EH (cell line): ENCODE measurements at regions not wholly inside any gene's neighbourhood (a gene's known extent, or its start where the extent isn't known, plus 50 kb on each side); places are given as distances from the start of the nearest gene placed in this dataset.
A peak's percentile ranks its signal among the peaks of the same experiment; 100 is the strongest.

Experiments
- DNase-seq: peaks from one replicate; pipeline ENCODE4 v3.0.0-alpha.2; 2015; ENCODE audit warnings: low read depth

GRCh38 chr2:53536583-53537361, 230.8 kb upstream of the CHAC2 start:
- DNase-seq = no peak

- no peak for DNase-seq
Observed at GRCh38 chr2:53535234-53535840, 232.3 kb upstream of the CHAC2 start.

- no peak for DNase-seq
Observed at GRCh38 chr2:53530126-53530525, 237.5 kb upstream of the CHAC2 start.

GRCh38 chr2:53527056-53527455, 240.5 kb upstream of the CHAC2 start:
- DNase-seq = no peak

DNA sequence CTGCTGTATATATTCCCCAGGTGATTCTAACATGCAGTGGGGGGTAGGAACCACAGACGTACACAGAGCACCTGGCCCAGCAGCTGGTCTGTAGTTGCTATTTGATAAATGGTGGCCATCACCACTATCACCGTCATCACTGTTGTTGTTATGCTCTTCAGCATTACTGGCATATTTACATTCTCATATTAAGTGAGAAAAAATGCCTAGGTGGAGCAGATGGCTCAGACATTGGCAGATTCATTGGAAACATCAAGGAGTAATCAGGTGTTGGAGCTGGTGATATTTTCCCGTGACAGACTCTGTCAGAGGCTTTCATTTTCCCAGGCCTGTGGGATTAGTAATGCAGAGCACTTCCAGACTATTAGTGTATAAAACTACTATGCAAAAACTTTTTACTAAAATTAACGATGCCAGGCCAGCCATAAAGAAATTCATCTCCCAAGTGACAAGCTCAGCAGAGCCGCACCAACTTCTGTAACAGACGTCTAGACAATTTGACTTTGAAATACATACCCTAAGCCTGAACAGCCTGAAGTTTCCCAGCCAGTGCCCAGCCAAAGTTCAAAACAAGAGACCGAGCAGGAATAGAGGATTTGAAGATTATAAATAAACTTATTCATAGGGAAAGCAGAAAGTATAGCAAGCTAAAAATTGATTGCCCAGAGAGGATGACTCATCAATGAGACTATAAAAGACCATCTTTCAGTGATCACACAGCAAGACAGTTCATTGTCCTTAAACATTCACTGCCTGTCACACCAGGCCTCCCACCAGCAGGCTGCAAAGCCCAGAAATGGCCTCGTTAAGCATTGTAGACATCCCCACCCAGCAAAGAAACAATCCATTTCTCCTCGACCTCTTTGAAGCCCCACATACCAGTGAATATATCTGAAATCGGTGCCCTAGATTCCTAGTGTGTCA, 247.4 kb upstream of the CHAC2 start:
- DNase-seq = no peak

DNA sequence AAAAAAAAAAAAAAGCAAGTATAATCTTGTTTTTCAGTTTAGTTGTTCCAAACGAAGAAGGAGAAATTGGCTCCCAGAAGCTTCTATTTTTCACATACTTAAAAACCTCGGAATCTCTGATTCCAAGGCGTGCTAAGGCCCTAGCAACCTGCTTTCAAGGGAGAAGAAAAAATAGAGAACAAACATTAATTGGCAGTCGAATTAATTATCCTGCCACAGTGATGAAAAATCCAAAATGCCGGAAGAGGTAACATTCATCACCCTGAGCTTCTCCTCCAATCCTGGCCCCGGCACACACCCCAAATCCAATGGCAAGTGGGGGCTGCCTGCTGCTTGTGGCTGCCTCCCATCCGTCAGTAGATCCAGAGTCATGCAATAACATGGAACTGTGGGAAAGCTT, 250.2 kb upstream of the CHAC2 start:
- DNase-seq = no peak

DNA sequence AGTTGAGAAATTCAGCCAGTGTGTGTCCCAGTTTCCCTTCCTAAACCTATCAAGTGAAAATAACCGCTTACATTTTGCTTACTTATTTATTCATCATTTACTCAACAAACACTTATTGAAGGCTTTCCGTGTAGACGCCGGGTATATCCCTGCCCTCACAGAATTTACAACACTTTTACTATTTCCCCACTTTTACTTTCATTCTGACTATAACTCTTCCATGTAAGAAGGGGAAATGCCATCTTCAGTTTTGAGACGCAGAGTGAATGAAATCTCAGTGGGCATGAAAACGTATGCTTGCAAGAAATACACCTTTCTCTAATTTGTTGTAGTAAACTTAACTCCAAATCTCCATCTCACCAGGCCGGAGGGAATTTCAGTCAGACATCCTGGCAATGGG, 251.0 kb upstream of the CHAC2 start:
- DNase-seq = no peak

- no peak for DNase-seq
Observed at GRCh38 chr2:53515435-53516332, 251.9 kb upstream of the CHAC2 start.

- no peak for DNase-seq
Observed at GRCh38 chr2:53513167-53513666, 254.4 kb upstream of the CHAC2 start.

- DNase-seq = peak; percentile 60
Observed at GRCh38 chr2:53512071-53512826, 255.4 kb upstream of the CHAC2 start.

GRCh38 chr2:53511549-53511948, 256.1 kb upstream of the CHAC2 start:
- DNase-seq = no peak

DNA sequence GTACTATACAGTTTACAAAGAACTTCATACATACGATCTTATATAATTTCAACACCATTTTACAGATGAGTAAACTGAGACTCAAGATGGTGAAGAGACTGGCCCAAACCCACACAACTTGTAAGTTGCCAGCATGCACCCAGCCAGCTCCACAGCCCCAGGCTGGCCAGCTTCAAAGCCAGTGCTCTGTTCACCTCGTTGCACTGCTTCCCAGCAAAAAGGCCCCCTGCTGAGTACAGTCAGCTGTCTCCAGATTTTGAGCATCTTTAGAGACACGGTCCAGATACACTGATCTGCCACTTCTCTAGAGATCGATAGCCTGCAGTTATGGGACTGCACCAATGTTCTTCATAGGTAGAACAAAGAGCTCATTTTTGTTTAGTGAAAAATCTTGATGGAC, 257.2 kb upstream of the CHAC2 start:
- DNase-seq = no peak

- DNase-seq = no peak
Observed at GRCh38 chr2:53509831-53510388, 257.7 kb upstream of the CHAC2 start.

GRCh38 chr2:53508667-53509066, 258.9 kb upstream of the CHAC2 start:
- no peak for DNase-seq

DNA sequence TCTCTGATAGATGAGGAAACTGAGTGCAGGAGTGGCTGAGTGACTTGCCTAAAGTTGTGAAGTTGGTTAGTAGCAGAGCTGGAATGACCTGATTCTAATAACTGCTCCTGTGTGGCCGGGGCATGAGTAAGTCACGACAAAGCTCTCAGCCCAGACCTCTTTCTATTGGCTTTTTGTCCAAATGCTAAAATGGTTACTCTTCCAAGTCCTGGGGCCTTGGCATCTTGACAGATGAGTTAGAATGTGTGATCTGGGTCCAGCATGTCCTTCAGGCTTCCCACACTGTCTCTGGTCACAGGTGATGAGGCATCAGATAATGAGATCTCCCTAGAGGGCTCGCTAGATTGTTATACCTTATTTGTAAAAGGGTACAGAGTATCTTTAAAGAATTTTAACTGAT, 260.5 kb upstream of the CHAC2 start:
- peak; percentile 35 for DNase-seq

DNA sequence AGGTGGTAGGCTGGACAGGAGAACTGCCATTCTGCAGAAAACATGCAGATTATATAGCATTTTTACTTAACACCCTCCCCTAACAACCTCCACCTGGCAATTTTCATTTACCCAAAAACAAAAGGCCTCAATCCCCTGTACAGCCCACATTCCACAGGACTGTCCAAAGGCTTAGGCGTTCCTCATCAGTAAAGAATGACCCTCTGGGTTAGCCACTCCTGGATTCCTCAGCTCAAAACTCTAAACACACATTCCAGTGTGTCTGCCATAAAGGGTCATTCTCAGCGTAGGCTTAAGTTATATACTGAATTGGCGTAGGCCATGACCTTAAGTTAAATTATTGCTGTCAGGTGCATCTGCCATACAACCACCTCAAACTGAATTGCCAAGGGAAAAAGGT, 261.8 kb upstream of the CHAC2 start:
- DNase-seq = peak; percentile 46

DNA sequence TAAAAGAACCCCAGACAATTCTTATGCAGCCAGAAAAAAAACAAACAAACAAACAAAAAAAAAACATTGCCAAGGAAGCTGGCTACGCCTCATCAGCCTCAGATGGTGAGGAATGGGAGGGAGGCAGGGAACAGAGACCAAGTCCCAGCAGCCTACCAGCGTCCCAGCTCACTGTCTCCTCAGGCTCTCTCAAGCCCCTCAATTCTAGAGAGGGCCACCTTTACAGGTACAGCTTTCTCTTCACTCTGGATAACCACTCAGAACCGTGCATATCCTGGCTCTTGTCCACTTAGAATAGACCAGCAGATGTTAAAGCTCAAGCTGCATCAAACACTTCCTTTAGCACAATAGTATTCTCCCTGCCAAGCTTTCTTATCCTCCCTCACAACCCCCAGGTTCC, 263.1 kb upstream of the CHAC2 start:
- no peak for DNase-seq

- DNase-seq = no peak
Observed at GRCh38 chr2:53500181-53500580, 267.4 kb upstream of the CHAC2 start.

DNA sequence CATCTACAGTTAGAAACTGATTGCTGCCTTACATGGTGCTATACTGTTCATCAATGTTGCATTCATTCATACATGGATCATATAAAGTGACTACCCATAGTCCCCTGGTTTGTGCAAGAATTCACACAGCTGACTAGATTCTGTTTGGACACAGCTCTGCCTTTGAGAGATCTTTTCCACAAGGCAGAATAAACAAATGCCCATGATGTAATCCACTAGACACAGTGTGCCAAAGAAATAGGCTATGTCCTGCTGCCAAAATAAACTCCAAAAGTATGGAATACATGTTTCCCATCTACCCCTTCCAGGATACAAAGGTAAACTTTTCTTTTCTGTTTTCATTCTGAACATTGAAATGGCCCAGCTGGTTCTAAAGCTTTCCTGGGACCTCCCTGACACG, 269.4 kb upstream of the CHAC2 start:
- peak; percentile 57 for DNase-seq

- DNase-seq = no peak
Observed at GRCh38 chr2:53497020-53497419, 270.6 kb upstream of the CHAC2 start.

- no peak for DNase-seq
Observed at GRCh38 chr2:53493210-53493609, 274.4 kb upstream of the CHAC2 start.
